CD4-positive, alpha-beta T cell (primary cell): ENCODE measurements at regions not wholly inside any gene's neighbourhood (a gene's known extent, or its start where the extent isn't known, plus 50 kb on each side); places are given as distances from the start of the nearest gene placed in this dataset.

Experiments
- ATAC-seq: fragments of 200-7000 bp; cut with Tn5 transposase; one replicate; pipeline ENCODE4 v1.10.0; 2022; ENCODE audit warnings: mild to moderate bottlenecking; ENCODE audit not compliant: poor library complexity
- CTCF ChIA-PET: fragments of 350-600 bp; sonication (Branson Sonifier 250); formaldehyde crosslinking; loops from one replicate; lab custom pipeline; 2021; ENCODE audit warnings: antibody characterized with exemption, inconsistent platforms; lab: Charles Lee
- POLR2A ChIA-PET: fragments of 350-600 bp; sonication (Branson Sonifier 250); formaldehyde crosslinking; loops from one replicate; lab custom pipeline; 2021; ENCODE audit warnings: antibody characterized with exemption, inconsistent platforms; lab: Charles Lee
- DNase-seq, 14 experiments: peaks; one replicate each; pipeline ENCODE4 v3.0.0-alpha.2; 2013 to 2020; ENCODE audit warnings: mixed read lengths in 2 of 14
- H3K27ac ChIP-seq, 2 donors: one replicate each; pipeline versions ENCODE4 v1.5.1 to v1.7.0; 2013; ENCODE audit warnings: low read length in 2 of 2, low read depth in 1 of 2, mild to moderate bottlenecking in 1 of 2
- H3K27me3 ChIP-seq, 2 experiments: 1 replicate in 1 of 2; 2 replicates in 1 of 2; pipeline versions ENCODE4 v1.6.1 to v1.7.0; 2013; ENCODE audit warnings: low read length in 2 of 2, control low read depth in 1 of 2, mild to moderate bottlenecking in 1 of 2, moderate library complexity in 1 of 2; ENCODE audit not compliant: insufficient read depth in 2 of 2, control insufficient read depth in 1 of 2
- H3K36me3 ChIP-seq: one replicate; pipeline ENCODE4 v1.6.1; 2013; ENCODE audit warnings: low read length, control low read depth; ENCODE audit not compliant: insufficient read depth
- H3K4me1 ChIP-seq: one replicate; pipeline ENCODE4 v1.6.1; 2013; ENCODE audit warnings: low read length, control low read depth; ENCODE audit not compliant: insufficient read depth
- H3K4me3 ChIP-seq: one replicate; pipeline ENCODE4 v1.5.1; 2013; ENCODE audit warnings: mild to moderate bottlenecking, low read length, moderate library complexity
- H3K9me3 ChIP-seq, 2 experiments: 1 replicate in 1 of 2; 2 replicates in 1 of 2; pipeline versions ENCODE4 v1.6.1 to v1.7.0; 2013; ENCODE audit warnings: low read length in 2 of 2, mild to moderate bottlenecking in 2 of 2, control low read depth in 1 of 2, moderate library complexity in 1 of 2; ENCODE audit not compliant: control insufficient read depth in 1 of 2, insufficient read depth in 1 of 2
- H3K27ac Mint-ChIP-seq: one replicate; pipeline ENCODE4 v1.8.0; 2020; ENCODE audit warnings: mixed read lengths
- H3K27me3 Mint-ChIP-seq: one replicate; pipeline ENCODE4 v1.8.0; 2021; ENCODE audit warnings: mixed read lengths
- H3K36me3 Mint-ChIP-seq: one replicate; pipeline ENCODE4 v1.8.0; 2021; ENCODE audit warnings: low read depth, mixed read lengths
- H3K4me1 Mint-ChIP-seq: one replicate; pipeline ENCODE4 v1.8.0; 2021; ENCODE audit warnings: low read depth, mixed read lengths
- H3K4me3 Mint-ChIP-seq: one replicate; pipeline ENCODE4 v1.8.0; 2020; ENCODE audit warnings: mild to moderate bottlenecking, mixed read lengths
- H3K9me3 Mint-ChIP-seq: one replicate; pipeline ENCODE4 v1.8.0; 2020; ENCODE audit warnings: mixed read lengths
- intact Hi-C, 2 experiments: fragments of 100-400 bp; cut with DNase I in 1 of 2; cut with micrococcal nuclease in 1 of 2; formaldehyde crosslinking; loops; one replicate each; pipeline versions ENCODE4 v1.15.1 to v1.9.0; 2023 to 2025; cut with DNase I, micrococcal nuclease
- TF ChIP-seq, protein P1 (sequence below): fragments of 200-600 bp; IDR thresholded peaks from one replicate; pipeline ENCODE4 v1.8.0; 2022; ENCODE audit warnings: antibody characterized with exemption, mild to moderate bottlenecking

DNA sequence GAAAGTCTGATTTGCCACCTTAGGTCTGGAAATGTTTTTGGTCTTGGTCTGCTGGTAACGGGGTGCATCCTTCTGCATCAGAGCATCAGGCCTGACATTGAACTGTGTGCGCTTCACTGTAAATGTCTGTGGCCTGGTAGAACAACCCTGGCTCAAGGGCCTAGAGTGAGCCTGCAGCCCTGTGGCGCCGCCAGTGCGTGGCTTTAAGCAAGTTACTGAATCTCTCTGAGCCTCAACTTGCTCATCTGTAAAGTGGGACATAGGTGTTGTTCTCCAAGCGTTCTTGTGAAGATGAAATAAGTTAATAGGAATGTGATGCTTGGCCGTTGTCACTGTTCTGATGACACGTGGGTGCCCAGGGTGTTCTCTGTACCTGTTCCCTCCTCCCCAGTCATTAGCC is 127.6 kb upstream of the CIBAR2 start:
- Histone ChIP-seq H3K36me3 (no peaks in the 10 kb centered on the region), H3K27me3 (peaks cover 24 to 25% of the 10 kb centered on the region in 2 experiments), H3K4me3 (no peak overlapping the region), H3K9me3 (peaks cover 0 to 5% of the 10 kb centered on the region in 2 experiments), H3K4me1 (peaks cover 11% of the 10 kb centered on the region), H3K27ac (no peak overlapping the region)
- TF ChIP-seq, protein P1, sequence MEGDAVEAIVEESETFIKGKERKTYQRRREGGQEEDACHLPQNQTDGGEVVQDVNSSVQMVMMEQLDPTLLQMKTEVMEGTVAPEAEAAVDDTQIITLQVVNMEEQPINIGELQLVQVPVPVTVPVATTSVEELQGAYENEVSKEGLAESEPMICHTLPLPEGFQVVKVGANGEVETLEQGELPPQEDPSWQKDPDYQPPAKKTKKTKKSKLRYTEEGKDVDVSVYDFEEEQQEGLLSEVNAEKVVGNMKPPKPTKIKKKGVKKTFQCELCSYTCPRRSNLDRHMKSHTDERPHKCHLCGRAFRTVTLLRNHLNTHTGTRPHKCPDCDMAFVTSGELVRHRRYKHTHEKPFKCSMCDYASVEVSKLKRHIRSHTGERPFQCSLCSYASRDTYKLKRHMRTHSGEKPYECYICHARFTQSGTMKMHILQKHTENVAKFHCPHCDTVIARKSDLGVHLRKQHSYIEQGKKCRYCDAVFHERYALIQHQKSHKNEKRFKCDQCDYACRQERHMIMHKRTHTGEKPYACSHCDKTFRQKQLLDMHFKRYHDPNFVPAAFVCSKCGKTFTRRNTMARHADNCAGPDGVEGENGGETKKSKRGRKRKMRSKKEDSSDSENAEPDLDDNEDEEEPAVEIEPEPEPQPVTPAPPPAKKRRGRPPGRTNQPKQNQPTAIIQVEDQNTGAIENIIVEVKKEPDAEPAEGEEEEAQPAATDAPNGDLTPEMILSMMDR, result no peak
- peaks cover 29% of the 10 kb centered on the region for H3K27me3 Mint-ChIP-seq
- H3K27ac Mint-ChIP-seq, result no peak overlapping the region
- peaks cover 6% of the 10 kb centered on the region for H3K4me1 Mint-ChIP-seq
- ChIA-PET CTCF (no interaction called here), POLR2A (no interaction called here)
- DNase-seq, result no peak
- no peak for ATAC-seq
- no peak overlapping the region for H3K4me3 Mint-ChIP-seq
- no peaks in the 10 kb centered on the region for H3K9me3 Mint-ChIP-seq
- intact Hi-C loops, result no loop called here
- no peaks in the 10 kb centered on the region for H3K36me3 Mint-ChIP-seq

DNA sequence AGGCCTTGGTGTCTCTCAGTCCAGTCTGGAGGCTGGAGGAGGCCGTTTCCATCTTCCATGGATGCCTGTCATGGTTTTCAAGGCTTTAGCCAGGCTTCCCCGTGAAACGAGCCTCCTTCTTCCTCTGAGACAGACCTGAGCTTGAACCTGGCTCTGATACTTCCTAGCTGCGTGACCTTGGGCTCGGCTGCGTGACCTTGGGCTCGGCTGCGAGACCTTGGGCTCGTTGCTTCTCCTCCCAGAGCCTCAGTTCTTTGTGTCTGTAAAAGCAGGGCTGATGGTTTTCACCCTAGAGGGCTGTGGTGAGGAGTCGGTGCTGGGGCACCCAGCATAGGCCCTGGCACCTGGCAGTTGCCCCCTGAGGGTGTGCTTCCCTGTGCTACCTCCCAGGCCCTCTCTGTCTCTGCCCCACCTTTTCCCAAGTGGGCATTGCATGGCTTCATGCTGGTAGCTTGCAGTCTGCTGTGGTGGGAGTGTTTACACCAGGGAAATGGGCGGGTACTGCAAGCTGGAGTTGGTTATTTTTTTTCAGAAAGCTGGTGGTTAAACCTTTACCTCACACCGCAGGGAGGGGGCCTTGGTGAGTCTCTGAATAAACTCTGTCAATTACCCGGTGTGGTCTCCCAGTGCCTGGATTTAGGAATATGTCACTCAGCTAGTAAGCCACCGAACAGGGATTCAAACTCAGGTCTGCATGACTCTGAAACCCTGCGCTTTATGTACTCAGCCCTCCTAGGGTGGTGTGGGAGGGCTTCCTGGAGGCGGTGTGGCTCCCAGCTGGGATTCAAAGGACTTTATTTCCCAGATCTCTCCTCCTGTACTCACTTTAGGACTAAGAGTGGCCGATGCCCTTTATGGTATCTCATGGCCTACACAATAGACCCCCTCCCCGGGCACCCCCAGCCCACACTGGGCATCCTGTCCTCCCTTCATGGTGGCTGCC is 129.0 kb upstream of the CIBAR2 start:
- no peak overlapping the region for H3K4me3 ChIP-seq
- peaks cover 33% of the 10 kb centered on the region for H3K27me3 Mint-ChIP-seq
- CTCF ChIA-PET, result no interaction called here
- H3K27ac ChIP-seq, result no peak overlapping the region
- peaks cover 5% of the 10 kb centered on the region for H3K4me1 ChIP-seq
- no peak overlapping the region for H3K27ac Mint-ChIP-seq
- peak in 1 of 14 experiments; percentile 2 for DNase-seq
- POLR2A ChIA-PET, result no interaction called here
- no peak for ATAC-seq
- intact Hi-C loops, result no loop called here
- no peaks in the 10 kb centered on the region for H3K9me3 ChIP-seq
- H3K4me3 Mint-ChIP-seq, result no peak overlapping the region
- no peaks in the 10 kb centered on the region for H3K36me3 Mint-ChIP-seq
- H3K4me1 Mint-ChIP-seq, result peaks cover 10% of the 10 kb centered on the region
- H3K9me3 Mint-ChIP-seq, result no peaks in the 10 kb centered on the region
- TF ChIP-seq, protein P1, result no peak
- H3K36me3 ChIP-seq, result no peaks in the 10 kb centered on the region
- peaks cover 12 to 16% of the 10 kb centered on the region in 2 experiments for H3K27me3 ChIP-seq

DNA sequence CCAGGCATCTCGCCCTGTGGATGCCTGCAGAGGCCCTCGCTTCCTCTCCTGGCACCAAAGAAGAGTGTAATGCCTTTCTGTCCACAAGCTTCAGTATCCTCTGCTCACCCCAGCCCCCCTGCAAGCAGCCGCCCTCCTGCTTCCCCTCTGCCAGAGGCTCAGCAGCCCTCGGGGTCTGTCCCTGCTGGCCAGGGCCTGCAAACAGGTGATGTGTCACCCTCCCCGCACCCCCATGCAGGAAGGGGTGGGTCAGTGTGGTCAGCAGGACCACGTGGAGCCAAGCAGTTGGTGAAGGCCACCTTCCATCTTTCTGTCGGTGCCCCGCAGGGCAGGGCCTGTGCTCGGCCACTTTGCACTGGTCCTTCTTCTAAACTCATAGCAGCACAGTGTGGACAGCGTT is 129.9 kb upstream of the CIBAR2 start:
- Histone ChIP-seq H3K4me1 (peaks cover 4% of the 10 kb centered on the region), H3K9me3 (no peaks in the 10 kb centered on the region), H3K27ac (no peak overlapping the region), H3K4me3 (no peak overlapping the region), H3K27me3 (peaks cover 3 to 9% of the 10 kb centered on the region in 2 experiments), H3K36me3 (no peaks in the 10 kb centered on the region)
- no peak overlapping the region for H3K4me3 Mint-ChIP-seq
- no peak for ATAC-seq
- POLR2A ChIA-PET, result no interaction called here
- no peak overlapping the region for H3K27ac Mint-ChIP-seq
- TF ChIP-seq, protein P1, result no peak
- intact Hi-C loops, result no loop called here
- no peaks in the 10 kb centered on the region for H3K9me3 Mint-ChIP-seq
- no peak for DNase-seq
- peaks cover 27% of the 10 kb centered on the region for H3K27me3 Mint-ChIP-seq
- no peaks in the 10 kb centered on the region for H3K36me3 Mint-ChIP-seq
- H3K4me1 Mint-ChIP-seq, result peaks cover 5% of the 10 kb centered on the region
- CTCF ChIA-PET, result no interaction called here
